Neuronal stem cell (in vitro differentiated cells): ENCODE measurements at regions not wholly inside any gene's neighbourhood (a gene's known extent, or its start where the extent isn't known, plus 50 kb on each side); places are given as distances from the start of the nearest gene placed in this dataset.
"Not testable (repeated sequence)": the region's sequence is repeated elsewhere in the genome, so short reads cannot be mapped to it uniquely, and the experiment has no call there.

Experiments
- DNase-seq: peaks from one replicate; pipeline ENCODE4 v3.0.0-alpha.2; 2013; ENCODE audit warnings: low spot score
- H2AFZ ChIP-seq: one replicate; pipeline ENCODE4 v1.6.1; 2013; ENCODE audit warnings: mild to moderate bottlenecking, low read length, inconsistent platforms
- H2AK5ac ChIP-seq: 2 replicates; pipeline ENCODE4 v1.6.1; 2013; ENCODE audit warnings: low read depth, mild to moderate bottlenecking, inconsistent platforms, low read length, moderate library complexity, mixed read lengths
- H2BK120ac ChIP-seq: 2 replicates; pipeline ENCODE4 v1.6.1; 2013; ENCODE audit warnings: low read depth, mild to moderate bottlenecking, inconsistent platforms, low read length, moderate library complexity, mixed read lengths
- H2BK12ac ChIP-seq: one replicate; pipeline ENCODE4 v1.6.1; 2013; ENCODE audit warnings: low read length, inconsistent platforms
- H2BK15ac ChIP-seq: 2 replicates; pipeline ENCODE4 v1.6.1; 2013; ENCODE audit warnings: mild to moderate bottlenecking, low read length, inconsistent platforms, mixed read lengths
- H2BK5ac ChIP-seq: one replicate; pipeline ENCODE4 v1.6.1; 2013; ENCODE audit warnings: inconsistent platforms, mild to moderate bottlenecking, low read length, moderate library complexity
- H3K14ac ChIP-seq: one replicate; pipeline ENCODE4 v1.6.1; 2013; ENCODE audit warnings: low read length, inconsistent platforms
- H3K18ac ChIP-seq: 2 replicates; pipeline ENCODE4 v1.6.1; 2013; ENCODE audit warnings: low read length, inconsistent platforms
- H3K23ac ChIP-seq: 2 replicates; pipeline ENCODE4 v1.6.1; 2013; ENCODE audit warnings: low read depth, mild to moderate bottlenecking, mixed read lengths, low read length, inconsistent platforms; ENCODE audit not compliant: poor library complexity
- H3K27ac ChIP-seq: replicated peaks from 3 replicates; pipeline ENCODE4 v1.5.1; 2013; ENCODE audit warnings: low read length, inconsistent platforms
- H3K27me3 ChIP-seq, 3 experiments: 2 replicates each; pipeline ENCODE4 v1.6.1; 2013; ENCODE audit warnings: low read length in 3 of 3, mild to moderate bottlenecking in 2 of 3, inconsistent platforms in 1 of 3, low read depth in 1 of 3, mixed read lengths in 1 of 3, moderate library complexity in 1 of 3; ENCODE audit not compliant: control insufficient read depth in 3 of 3, insufficient read depth in 3 of 3
- H3K36me3 ChIP-seq, 2 donors: replicated peaks in 1 of 2; 2 replicates each; pipeline ENCODE4 v1.6.1; 2013; ENCODE audit warnings: low read length in 2 of 2; ENCODE audit not compliant: control insufficient read depth in 2 of 2, insufficient read depth in 2 of 2
- H3K4ac ChIP-seq: 2 replicates; pipeline ENCODE4 v1.6.1; 2013; ENCODE audit warnings: inconsistent platforms, mild to moderate bottlenecking, low read length, moderate library complexity
- H3K4me1 ChIP-seq, 2 donors: 1 replicate in 1 of 2; 2 replicates in 1 of 2; pipeline ENCODE4 v1.6.1; 2013; ENCODE audit warnings: low read length in 2 of 2, low read depth in 1 of 2; ENCODE audit not compliant: control insufficient read depth in 2 of 2, insufficient read depth in 1 of 2
- H3K4me2 ChIP-seq: one replicate; pipeline ENCODE4 v1.6.1; 2013; ENCODE audit warnings: mild to moderate bottlenecking, low read length, inconsistent platforms; ENCODE audit not compliant: insufficient read depth, poor library complexity, severe bottlenecking
- H3K4me3 ChIP-seq, 2 donors: 2 replicates each; pipeline ENCODE4 v1.5.1; 2013; ENCODE audit warnings: low read length in 2 of 2, mild to moderate bottlenecking in 2 of 2, inconsistent platforms in 1 of 2, moderate library complexity in 1 of 2
- H3K79me1 ChIP-seq: one replicate; pipeline ENCODE4 v1.6.1; 2013; ENCODE audit warnings: low read depth, mild to moderate bottlenecking, inconsistent platforms, low read length, moderate library complexity
- H3K9ac ChIP-seq: one replicate; pipeline ENCODE4 v1.6.1; 2013; ENCODE audit warnings: mild to moderate bottlenecking, low read depth, low read length, inconsistent platforms; ENCODE audit not compliant: poor library complexity
- H3K9me3 ChIP-seq, 2 donors: replicated peaks in 1 of 2; 2 replicates each; pipeline versions ENCODE3 to v1.6.1; 2013; ENCODE audit warnings: low read length in 2 of 2, mild to moderate bottlenecking in 2 of 2, inconsistent platforms in 1 of 2, low read depth in 1 of 2, mixed read lengths in 1 of 2, moderate library complexity in 1 of 2; ENCODE audit not compliant: control insufficient read depth in 2 of 2, insufficient read depth in 1 of 2
- H4K8ac ChIP-seq: one replicate; pipeline ENCODE4 v1.6.1; 2013; ENCODE audit warnings: low read depth, mild to moderate bottlenecking, inconsistent platforms, low read length, moderate library complexity
- H4K91ac ChIP-seq: one replicate; pipeline ENCODE4 v1.6.1; 2013; ENCODE audit warnings: low read length, low read depth, mild to moderate bottlenecking, inconsistent platforms; ENCODE audit not compliant: poor library complexity
- WGBS, 2 donors: extraction: QIAGEN DNeasy Blood & Tissue Kit; methylation state at CpG; one replicate each; pipeline ENCODE4 v1.1.7; 2013; ENCODE audit warnings: missing lambda C conversion rate in 2 of 2, mixed read lengths in 1 of 2; ENCODE audit not compliant: insufficient read length in 2 of 2, insufficient replicate concordance in 1 of 2; ENCODE audit errors: extremely low coverage in 2 of 2; 5-methylcytosine and 5-hydroxymethylcytosine counted together

GRCh38 chr10:3255616-3256015, 83.0 kb upstream of the PITRM1 start:
- no peak overlapping the region for H3K18ac ChIP-seq
- no peak overlapping the region for H4K8ac ChIP-seq
- no peak overlapping the region for H3K4me2 ChIP-seq
- no peak overlapping the region for H3K4me3 ChIP-seq
- H2BK15ac ChIP-seq, result no peak overlapping the region
- no peaks in the 10 kb centered on the region for H3K36me3 ChIP-seq
- no CpG with 5 or more reads among the region's 4 CpGs for WGBS, 2 donors
- no peak overlapping the region for H2BK120ac ChIP-seq
- DNase-seq, result no peak
- H3K23ac ChIP-seq, result no peak overlapping the region
- H3K79me1 ChIP-seq, result no peaks in the 10 kb centered on the region
- no peaks in the 10 kb centered on the region for H3K9me3 ChIP-seq
- no peak overlapping the region for H3K4ac ChIP-seq
- no peak overlapping the region for H4K91ac ChIP-seq
- H3K4me1 ChIP-seq, result no peaks in the 10 kb centered on the region
- no peak overlapping the region for H2BK12ac ChIP-seq
- no peaks in the 10 kb centered on the region for H3K27me3 ChIP-seq
- H3K27ac ChIP-seq, result no peak overlapping the region
- H3K9ac ChIP-seq, result no peak overlapping the region
- H2AFZ ChIP-seq, result no peak overlapping the region
- H3K14ac ChIP-seq, result no peak overlapping the region
- no peak overlapping the region for H2AK5ac ChIP-seq
- H2BK5ac ChIP-seq, result no peak overlapping the region

DNA sequence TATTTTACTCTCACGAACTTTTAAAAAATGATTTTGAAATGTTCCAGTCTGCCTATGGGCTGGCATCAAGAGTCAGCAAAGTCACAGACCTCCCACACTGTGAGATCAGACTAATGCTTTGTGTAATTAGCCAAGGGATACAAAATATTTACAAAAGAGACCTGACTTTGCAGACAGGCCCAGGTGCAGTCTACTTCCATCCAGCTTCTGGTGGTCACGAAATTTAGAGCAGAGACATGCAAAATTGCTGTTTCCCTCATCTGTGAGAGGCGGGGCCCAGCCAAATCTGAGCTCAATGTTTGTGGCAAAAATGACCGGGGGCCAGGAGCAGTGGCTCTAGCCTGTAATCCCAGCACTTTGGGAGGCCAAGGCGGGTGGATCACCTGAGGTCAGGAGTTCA, 82.5 kb upstream of the PITRM1 start:
- no peaks in the 10 kb centered on the region for H3K9me3 ChIP-seq
- H3K27ac ChIP-seq, result no peak overlapping the region
- DNase-seq, result no peak
- no peak overlapping the region for H2BK15ac ChIP-seq
- no peak overlapping the region for H2BK5ac ChIP-seq
- H2AK5ac ChIP-seq, result no peak overlapping the region
- H3K9ac ChIP-seq, result no peak overlapping the region
- no peak overlapping the region for H3K18ac ChIP-seq
- no peak overlapping the region for H4K91ac ChIP-seq
- no peak overlapping the region for H2BK120ac ChIP-seq
- no peak overlapping the region for H2BK12ac ChIP-seq
- no peak overlapping the region for H3K23ac ChIP-seq
- WGBS, 2 donors, result no CpG with 5 or more reads among the region's 5 CpGs
- no peaks in the 10 kb centered on the region for H3K27me3 ChIP-seq
- no peaks in the 10 kb centered on the region for H3K79me1 ChIP-seq
- H3K4ac ChIP-seq, result no peak overlapping the region
- H4K8ac ChIP-seq, result no peak overlapping the region
- H3K4me3 ChIP-seq, result no peak overlapping the region
- H3K36me3 ChIP-seq, result no peaks in the 10 kb centered on the region
- H3K4me2 ChIP-seq, result no peak overlapping the region
- H3K4me1 ChIP-seq, result no peaks in the 10 kb centered on the region
- no peak overlapping the region for H3K14ac ChIP-seq
- no peak overlapping the region for H2AFZ ChIP-seq

DNA sequence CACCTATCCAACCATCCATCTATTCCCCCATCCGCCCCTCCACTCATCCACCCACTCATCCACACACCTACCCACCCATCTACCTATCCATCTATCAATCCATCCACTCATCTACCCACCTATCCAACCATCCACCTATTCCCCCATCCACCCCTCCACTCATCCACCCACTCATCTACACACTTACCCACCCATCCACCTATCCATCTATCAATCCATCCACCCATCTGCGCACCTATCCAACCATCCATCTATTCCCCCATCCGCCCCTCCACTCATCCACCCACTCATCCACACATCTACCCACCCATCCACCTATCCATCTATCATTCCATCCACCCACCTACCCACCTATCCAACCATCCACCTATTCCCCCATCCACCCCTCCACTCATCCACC, 81.4 kb upstream of the PITRM1 start:
- H3K18ac ChIP-seq, H3K4ac ChIP-seq, H2AK5ac ChIP-seq, H3K4me1 ChIP-seq, H3K36me3 ChIP-seq, H3K27ac ChIP-seq, H2BK5ac ChIP-seq, H3K9ac ChIP-seq, H3K4me2 ChIP-seq, H3K79me1 ChIP-seq, H2AFZ ChIP-seq, H2BK120ac ChIP-seq, H4K91ac ChIP-seq, H3K23ac ChIP-seq, H2BK12ac ChIP-seq, H3K9me3 ChIP-seq, H2BK15ac ChIP-seq, H4K8ac ChIP-seq, H3K27me3 ChIP-seq, DNase-seq, H3K14ac ChIP-seq, H3K4me3 ChIP-seq: not testable (repeated sequence)
- WGBS, 2 donors, result 100% methylated on average over 2 of the region's 3 CpGs; no CpG with 5 or more reads in 1 of the 2 donors

- no peak overlapping the region for H2BK15ac ChIP-seq
Measured at GRCh38 chr10:3251172-3251571, 78.6 kb upstream of the PITRM1 start.

More at GRCh38 chr10:3251172-3251571, 78.6 kb upstream of the PITRM1 start:
- Histone ChIP-seq H4K91ac (no peak overlapping the region), H3K4me1 (peaks cover 0 to 9% of the 10 kb centered on the region in 2 donors), H4K8ac (no peak overlapping the region), H3K9ac (no peak overlapping the region), H3K9me3 (no peaks in the 10 kb centered on the region), H3K4me3 (no peak overlapping the region), H3K27me3 (no peaks in the 10 kb centered on the region), H2AFZ (no peak overlapping the region), H3K18ac (no peak overlapping the region), H3K4ac (no peak overlapping the region), H2BK12ac (no peak overlapping the region), H2AK5ac (no peak overlapping the region), H3K14ac (no peak overlapping the region), H2BK5ac (no peak overlapping the region), H3K79me1 (no peaks in the 10 kb centered on the region), H3K36me3 (no peaks in the 10 kb centered on the region), H3K23ac (no peak overlapping the region), H2BK120ac (no peak overlapping the region), H3K27ac (no peak overlapping the region), H3K4me2 (no peak overlapping the region)
- no peak for DNase-seq
- no CpG with 5 or more reads among the region's 10 CpGs for WGBS, 2 donors
